OCI-M2 (cell line): ENCODE measurements at regions not wholly inside any gene's neighbourhood (a gene's known extent, or its start where the extent isn't known, plus 50 kb on each side); places are given as distances from the start of the nearest gene placed in this dataset.
"Not testable (repeated sequence)": the region's sequence is repeated elsewhere in the genome, so short reads cannot be mapped to it uniquely, and the experiment has no call there.

Experiments
- DNase-seq: peaks from one replicate; lab custom pipeline; 2025; ENCODE audit not compliant: unreplicated experiment; lab: John Stamatoyannopoulos, UW

DNA sequence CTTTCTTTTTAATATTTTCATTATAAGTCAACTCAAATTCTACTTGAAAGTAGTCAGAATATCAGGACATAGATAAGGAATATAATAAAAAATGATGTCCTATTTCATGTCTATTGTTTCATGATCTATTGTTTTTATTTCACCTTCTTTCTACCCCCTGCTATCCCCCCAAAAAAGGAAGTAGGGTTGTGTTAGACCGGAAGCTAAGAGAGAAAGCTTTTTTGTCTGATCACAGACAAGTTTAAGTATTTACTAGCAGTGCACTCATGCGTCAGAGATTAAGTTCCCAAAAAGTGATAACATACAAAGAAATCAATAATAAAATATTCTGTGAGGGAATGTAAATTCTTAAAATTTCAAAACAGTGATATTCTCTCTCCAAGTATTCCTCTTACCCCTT lies 447.1 kb upstream of the CNTNAP5 start:
- DNase-seq = no peak

- no peak for DNase-seq
Observed at GRCh38 chr2:123596621-123597020, 428.5 kb upstream of the CNTNAP5 start.

- no peak for DNase-seq
Observed at GRCh38 chr2:123597988-123598387, 427.1 kb upstream of the CNTNAP5 start.

- no peak for DNase-seq
Observed at GRCh38 chr2:123606631-123607030, 418.5 kb upstream of the CNTNAP5 start.

- DNase-seq = no peak
Observed at GRCh38 chr2:123609077-123609476, 416.0 kb upstream of the CNTNAP5 start.

DNA sequence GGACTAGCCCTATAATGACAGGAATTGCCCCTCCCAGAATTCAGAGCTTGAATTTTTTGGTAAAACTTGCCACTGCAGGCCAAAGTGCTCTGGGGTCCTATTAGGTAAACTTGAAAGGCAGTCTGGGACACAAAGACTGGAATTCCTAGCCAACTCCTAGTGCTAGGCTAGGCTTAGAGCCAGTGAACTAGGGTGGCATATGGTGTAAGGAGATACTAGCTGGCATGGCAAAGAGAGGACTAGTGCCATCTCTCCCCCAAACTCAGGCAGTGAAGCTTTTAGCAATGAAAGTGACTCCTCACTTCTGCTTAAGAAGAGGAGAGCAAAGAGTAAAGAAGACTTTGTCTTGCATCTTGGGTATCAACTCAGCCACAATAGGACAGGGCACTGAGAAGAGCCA lies 410.5 kb upstream of the CNTNAP5 start:
- no peak for DNase-seq

GRCh38 chr2:123618642-123619041 lies 406.4 kb upstream of the CNTNAP5 start:
- not testable (repeated sequence) for DNase-seq

DNA sequence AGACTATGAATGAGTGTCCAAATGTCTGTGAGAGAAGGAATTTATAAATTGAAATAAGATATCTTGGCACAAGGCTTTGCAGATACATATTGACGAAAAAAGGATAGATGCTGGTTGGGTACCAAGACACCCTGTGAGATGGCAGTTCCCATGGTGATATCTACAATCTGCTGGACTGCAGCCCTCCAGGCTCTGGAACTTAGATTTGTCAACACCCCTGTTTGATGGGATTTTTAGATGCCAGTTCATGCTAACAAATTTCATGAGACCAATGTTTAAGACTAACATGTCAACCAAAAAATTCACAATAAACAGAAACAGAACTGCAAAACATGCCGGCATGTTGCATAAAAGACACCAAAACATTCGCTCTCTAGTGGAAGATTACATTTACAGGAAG lies 400.3 kb upstream of the CNTNAP5 start:
- DNase-seq = no peak

GRCh38 chr2:123636232-123636631 lies 388.9 kb upstream of the CNTNAP5 start:
- no peak for DNase-seq

GRCh38 chr2:123640685-123641335 lies 384.3 kb upstream of the CNTNAP5 start:
- DNase-seq = no peak

- no peak for DNase-seq
Observed at GRCh38 chr2:123644053-123644452, 381.0 kb upstream of the CNTNAP5 start.

DNA sequence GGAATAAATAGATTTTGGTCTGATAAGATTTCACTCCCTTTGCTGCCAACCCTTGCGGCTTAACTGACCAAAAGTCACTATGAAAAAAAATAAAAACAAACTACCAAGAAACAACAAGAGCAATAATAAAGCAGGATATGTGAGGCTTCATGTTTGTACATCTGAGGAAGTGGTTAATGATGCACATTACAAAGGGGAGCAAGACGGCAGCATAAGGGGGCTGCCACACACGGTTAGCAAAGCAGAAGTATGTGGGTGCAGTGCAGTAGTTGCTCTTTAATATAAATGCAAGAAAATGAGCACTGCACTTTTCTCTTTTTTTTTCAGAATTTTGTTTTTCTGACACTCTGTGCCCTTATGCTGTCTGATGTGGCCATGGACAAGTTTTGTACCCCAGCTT lies 377.1 kb upstream of the CNTNAP5 start:
- no peak for DNase-seq

DNA sequence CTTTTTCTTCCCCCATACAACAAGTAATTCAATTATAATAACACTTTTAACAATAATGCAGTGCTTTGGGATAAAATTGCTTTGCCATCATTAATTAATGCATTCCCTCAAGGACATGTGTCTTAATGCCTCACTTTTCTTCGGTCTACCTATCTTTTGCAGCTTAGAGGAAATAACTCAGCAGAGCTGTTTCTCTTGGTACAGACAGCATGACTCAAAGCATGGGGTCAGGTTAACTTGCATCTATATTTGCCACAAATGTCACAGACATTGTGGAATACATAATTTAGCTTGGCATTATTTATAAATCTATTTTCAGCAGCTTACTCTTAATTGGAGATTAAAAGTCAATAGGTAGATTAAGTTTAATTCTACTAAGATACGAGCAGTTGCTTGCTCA lies 376.1 kb upstream of the CNTNAP5 start:
- no peak for DNase-seq

GRCh38 chr2:123651151-123651550 lies 373.9 kb upstream of the CNTNAP5 start:
- no peak for DNase-seq

DNA sequence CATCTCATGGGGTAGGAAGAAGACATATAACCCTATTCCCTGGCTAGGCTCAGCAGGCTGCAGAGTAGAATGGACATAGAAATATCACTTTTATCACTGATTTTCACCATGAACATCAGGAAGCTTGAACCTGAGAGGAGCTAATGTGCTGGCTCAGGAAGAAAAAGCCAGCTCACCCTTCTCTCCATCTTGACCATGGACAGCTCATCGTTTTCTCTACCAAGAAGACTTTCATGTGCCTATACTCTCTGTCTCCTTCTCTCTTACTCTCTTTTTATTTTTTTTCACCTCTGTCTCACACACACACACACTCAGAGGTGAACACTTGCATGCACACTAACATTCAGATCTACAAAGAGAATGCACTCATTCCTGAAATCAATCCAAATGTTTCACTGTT lies 372.8 kb upstream of the CNTNAP5 start:
- no peak for DNase-seq

DNA sequence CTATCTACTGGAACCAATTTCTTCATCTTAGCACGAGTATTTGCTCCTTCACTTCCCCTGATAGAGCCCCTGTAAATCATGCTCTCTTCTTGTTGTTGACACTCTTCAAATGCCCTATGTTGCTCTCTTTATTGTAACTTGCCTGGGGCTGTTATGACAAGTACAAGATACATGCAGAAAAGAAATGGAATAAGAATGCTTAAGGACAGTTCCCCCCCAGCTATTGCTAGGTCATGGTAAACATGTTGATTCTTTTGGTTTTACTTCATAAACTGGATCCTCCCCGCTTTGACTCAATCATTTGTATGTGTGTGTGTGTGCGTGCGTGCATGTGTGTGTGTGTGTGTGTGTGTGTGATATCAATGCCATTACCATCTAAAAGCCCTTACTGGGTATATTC lies 368.5 kb upstream of the CNTNAP5 start:
- DNase-seq = no peak

- no peak for DNase-seq
Observed at GRCh38 chr2:123659120-123659519, 366.0 kb upstream of the CNTNAP5 start.

- no peak for DNase-seq
Observed at GRCh38 chr2:123670286-123670685, 354.8 kb upstream of the CNTNAP5 start.

DNA sequence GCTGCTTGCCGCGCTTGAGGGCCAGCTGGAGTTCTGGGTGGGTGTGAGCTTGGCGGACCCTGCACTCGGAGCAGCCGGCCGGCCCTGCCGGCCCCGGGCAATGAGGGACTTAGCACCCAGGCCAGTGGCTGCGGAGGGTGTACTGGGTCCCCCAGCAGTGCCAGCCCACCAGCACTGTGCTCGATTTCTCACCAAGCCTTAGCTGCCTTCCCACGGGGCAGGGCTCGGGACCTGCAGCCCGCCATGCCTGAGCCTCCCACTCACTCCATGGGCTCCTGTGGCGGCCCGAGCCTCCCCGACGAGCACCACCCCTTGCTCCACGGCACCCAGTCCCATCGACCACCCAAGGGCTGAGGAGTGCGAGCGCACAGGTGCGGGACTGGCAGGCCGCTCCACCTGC lies 341.3 kb upstream of the CNTNAP5 start:
- DNase-seq = not testable (repeated sequence)

- no peak for DNase-seq
Observed at GRCh38 chr2:123687064-123687463, 338.0 kb upstream of the CNTNAP5 start.

DNA sequence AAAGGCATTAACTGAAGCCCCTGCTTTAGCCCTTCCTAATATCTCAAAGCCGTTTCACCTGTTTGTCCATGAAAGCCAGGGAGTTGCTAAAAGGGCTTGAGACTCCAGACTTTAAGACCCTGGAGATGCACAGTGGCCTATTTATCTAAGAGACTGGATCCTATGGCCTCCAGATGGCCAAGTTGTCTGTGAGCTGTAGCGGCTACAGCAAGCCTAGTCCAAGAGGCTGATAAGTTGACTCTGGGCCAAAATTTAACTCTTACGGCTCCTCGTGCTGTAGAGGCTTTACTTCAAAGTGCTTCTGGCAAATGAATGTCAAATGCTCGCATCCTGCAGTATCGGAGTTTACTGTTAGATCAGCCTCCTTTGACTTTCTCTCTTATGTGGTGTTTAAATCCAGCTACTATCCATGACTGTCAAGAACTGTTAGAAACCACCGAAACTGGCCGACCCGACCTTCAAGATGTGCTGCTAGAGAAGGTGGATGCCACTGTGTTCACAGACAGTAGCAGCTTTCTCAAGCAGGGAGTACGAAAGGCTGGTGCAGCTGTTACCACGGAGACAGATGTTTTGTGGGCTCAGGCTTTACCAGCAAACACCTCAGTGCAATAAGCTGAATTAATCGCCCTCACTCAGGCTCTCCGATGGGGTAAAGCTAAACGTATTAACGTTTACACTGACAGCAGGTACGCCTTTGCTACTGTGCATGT lies 336.7 kb upstream of the CNTNAP5 start:
- DNase-seq = no peak

DNA sequence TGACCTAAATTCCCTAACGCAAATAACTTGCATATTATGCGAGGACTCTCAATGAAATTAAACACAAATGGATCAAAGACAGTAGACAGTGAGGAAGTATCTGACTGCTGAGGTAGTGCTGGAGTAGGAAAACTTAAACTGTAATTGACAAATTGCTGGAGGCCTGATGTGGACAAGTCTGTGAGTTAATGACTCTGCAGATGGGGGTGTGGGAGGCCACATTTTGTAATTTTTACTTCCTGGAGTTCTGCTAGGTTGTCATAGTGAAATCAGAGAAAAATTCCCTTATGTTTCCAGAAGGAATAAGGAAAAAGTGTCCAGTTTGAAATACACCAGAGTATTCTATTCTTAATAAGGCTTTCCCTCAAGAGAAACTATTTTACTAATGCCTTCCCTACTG lies 333.0 kb upstream of the CNTNAP5 start:
- no peak for DNase-seq

- no peak for DNase-seq
Observed at GRCh38 chr2:123693836-123694235, 331.3 kb upstream of the CNTNAP5 start.
